Cardiac fibroblast (primary cell): ENCODE measurements at regions not wholly inside any gene's neighbourhood (a gene's known extent, or its start where the extent isn't known, plus 50 kb on each side); places are given as distances from the start of the nearest gene placed in this dataset.

Source experiments
- DNase-seq, 2 donors: peaks; one replicate each; pipeline versions ENCODE4 v3.0.0 to v3.0.0-alpha.2; 2010; ENCODE audit warnings: low read depth in 2 of 2
- H3K4me3 ChIP-seq, 2 donors: replicated peaks in 1 of 2; 1 replicate in 1 of 2; 2 replicates in 1 of 2; pipeline ENCODE4 v1.5.1; 2011; ENCODE audit warnings: low read depth in 2 of 2, low read length in 2 of 2, mild to moderate bottlenecking in 2 of 2, moderate library complexity in 1 of 2
- CTCF ChIP-seq: IDR thresholded peaks from one replicate; pipeline ENCODE4 v1.5.1; 2011; ENCODE audit warnings: low read depth, mild to moderate bottlenecking, low read length, inconsistent platforms

- H3K4me3 ChIP-seq: no peak overlapping the region
- no peak for DNase-seq
- TF ChIP-seq CTCF: no peak
Measured at GRCh38 chr20:40584130-40584809, 104.8 kb downstream of the MAFB start.

- TF ChIP-seq CTCF: no peak
- no peak overlapping the region for H3K4me3 ChIP-seq
- no peak for DNase-seq
Measured at GRCh38 chr20:40583636-40584035, 105.4 kb downstream of the MAFB start.

DNA sequence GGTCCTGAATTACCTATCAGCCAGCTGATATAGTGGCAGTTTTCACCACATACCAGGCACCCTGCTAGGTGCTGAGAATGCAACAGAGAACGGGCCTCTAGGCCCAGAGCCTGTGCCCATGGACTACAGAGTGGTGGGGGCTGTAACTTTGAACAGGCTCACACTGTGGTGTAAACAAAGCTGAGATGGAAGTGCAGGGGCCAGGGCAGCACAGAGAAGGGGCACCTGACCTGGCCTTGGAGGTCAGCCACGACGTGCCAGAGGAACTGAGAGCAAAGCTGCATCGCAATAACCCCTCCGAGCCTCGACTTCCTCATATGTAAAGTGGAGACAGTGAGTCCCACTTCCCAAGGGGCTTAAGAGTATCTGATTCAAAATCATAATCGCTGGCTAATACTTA is 105.8 kb downstream of the MAFB start:
- TF ChIP-seq CTCF: no peak
- H3K4me3 ChIP-seq: no peak overlapping the region
- no peak for DNase-seq

DNA sequence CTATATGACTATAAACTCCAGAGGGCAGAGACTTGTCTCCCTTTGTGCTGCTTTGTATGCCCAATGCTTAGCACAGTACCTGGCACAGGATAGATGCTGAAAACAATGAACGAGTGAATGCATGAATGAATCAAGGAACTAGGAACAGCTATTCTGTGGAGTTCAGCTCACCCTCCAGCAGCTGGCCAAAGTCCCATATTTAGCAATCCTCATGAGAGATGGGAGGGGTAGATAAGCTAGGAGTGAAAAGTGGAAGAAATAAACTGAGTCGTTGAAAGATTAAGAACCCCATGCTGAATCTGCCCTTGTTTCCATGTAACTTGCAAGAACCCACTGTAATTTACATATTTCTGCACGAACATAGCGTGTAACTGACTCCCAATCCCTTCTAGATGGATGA is 106.5 kb downstream of the MAFB start:
- no peak for TF ChIP-seq CTCF
- H3K4me3 ChIP-seq: no peak overlapping the region
- no peak for DNase-seq

DNA sequence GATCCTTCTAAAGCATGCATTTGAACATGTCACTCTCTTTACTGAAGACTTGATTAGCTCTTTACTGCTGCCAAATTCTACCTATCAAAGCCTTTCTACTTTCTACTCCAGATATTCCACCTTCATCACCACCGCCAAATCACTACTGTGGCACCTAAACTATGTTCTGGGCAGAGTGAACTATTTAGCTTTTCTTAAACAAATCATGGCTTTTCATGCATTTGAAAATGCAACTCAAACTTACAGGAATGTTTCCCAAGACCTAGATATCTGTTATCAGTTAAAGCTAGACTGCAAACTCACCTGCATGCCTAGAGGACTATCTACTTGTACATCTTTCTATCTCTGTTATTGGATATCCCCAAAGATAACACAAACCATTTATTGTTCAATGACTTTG is 109.3 kb downstream of the MAFB start:
- H3K4me3 ChIP-seq: no peak overlapping the region
- no peak for DNase-seq
- no peak for TF ChIP-seq CTCF

DNA sequence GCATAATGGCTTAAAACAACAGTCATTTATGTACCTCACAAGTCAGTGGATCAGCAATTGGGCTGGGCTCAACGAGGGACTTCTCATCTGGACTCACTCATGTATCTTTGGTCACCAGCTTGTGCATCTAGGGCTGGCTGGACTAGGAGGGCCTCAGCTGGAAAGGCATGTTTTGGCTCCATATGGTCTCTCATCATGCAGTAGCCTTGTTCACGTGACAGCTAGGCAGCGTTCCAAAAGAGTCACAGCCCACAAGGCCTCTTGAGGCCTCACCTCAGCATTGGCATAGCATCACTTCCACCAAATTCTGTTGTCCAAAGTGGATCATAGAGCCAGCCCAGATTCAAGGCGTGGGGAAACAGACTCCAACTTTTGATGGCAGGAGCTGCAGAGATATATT is 110.1 kb downstream of the MAFB start:
- no peak overlapping the region for H3K4me3 ChIP-seq
- DNase-seq: no peak
- TF ChIP-seq CTCF: no peak

DNA sequence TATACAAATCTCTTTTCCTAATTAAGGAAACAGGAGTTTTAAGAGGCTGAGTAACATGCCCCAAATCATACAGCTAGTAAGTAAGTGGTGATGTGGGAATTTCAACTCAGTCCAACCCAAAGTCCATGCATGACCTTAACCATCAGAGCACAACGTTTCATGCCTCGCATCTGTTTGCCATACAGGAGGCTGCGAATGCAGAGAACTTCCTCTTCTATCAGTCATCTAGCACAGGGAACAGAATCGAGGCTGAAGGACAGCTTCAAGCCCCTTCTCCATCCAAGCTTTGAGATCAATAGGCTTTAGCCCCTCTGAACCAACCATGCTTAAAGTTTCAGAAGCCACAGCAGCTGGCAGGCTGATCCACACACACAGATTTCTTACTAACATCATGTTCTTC is 113.2 kb downstream of the MAFB start:
- DNase-seq: no peak
- TF ChIP-seq CTCF: no peak
- no peak overlapping the region for H3K4me3 ChIP-seq
